H9 (cell line): ENCODE measurements at regions not wholly inside any gene's neighbourhood (a gene's known extent, or its start where the extent isn't known, plus 50 kb on each side); places are given as distances from the start of the nearest gene placed in this dataset.

ENCODE experiments used
- DNase-seq: peaks from one replicate; pipeline ENCODE4 v3.0.0-alpha.2; 2017
- H2AFZ ChIP-seq: one replicate; pipeline ENCODE4 v1.6.1; 2013; ENCODE audit warnings: mild to moderate bottlenecking, low read length, control low read depth, moderate library complexity
- H2AK5ac ChIP-seq: 2 replicates; pipeline ENCODE4 v1.6.1; 2013; ENCODE audit warnings: low read length, control low read depth, mixed read lengths; ENCODE audit not compliant: insufficient read length
- H2BK120ac ChIP-seq: one replicate; pipeline ENCODE4 v1.6.1; 2013; ENCODE audit warnings: low read depth, mild to moderate bottlenecking, low read length, control low read depth, inconsistent platforms; ENCODE audit not compliant: poor library complexity, severe bottlenecking
- H2BK12ac ChIP-seq: 2 replicates; pipeline ENCODE4 v1.6.1; 2013; ENCODE audit warnings: low read length, control low read depth, mixed read lengths, low read depth; ENCODE audit not compliant: insufficient read length
- H2BK15ac ChIP-seq: 2 replicates; pipeline ENCODE4 v1.6.1; 2013; ENCODE audit warnings: low read depth, low read length, control low read depth
- H2BK20ac ChIP-seq: one replicate; pipeline ENCODE4 v1.6.1; 2013; ENCODE audit warnings: low read depth, mild to moderate bottlenecking, low read length, control low read depth, inconsistent platforms; ENCODE audit not compliant: poor library complexity, severe bottlenecking
- H2BK5ac ChIP-seq: 2 replicates; pipeline ENCODE4 v1.6.1; 2013; ENCODE audit warnings: low read length, control low read depth, mixed read lengths; ENCODE audit not compliant: insufficient read length
- H3K14ac ChIP-seq: 2 replicates; pipeline ENCODE4 v1.6.1; 2013; ENCODE audit warnings: low read length, control low read depth; ENCODE audit not compliant: insufficient read depth
- H3K18ac ChIP-seq: 2 replicates; pipeline ENCODE4 v1.6.1; 2013; ENCODE audit warnings: low read depth, mild to moderate bottlenecking, mixed read lengths, low read length, control low read depth; ENCODE audit not compliant: insufficient read length
- H3K23ac ChIP-seq: 2 replicates; pipeline ENCODE4 v1.6.1; 2013; ENCODE audit warnings: low read length, control low read depth, mixed read lengths, low read depth; ENCODE audit not compliant: insufficient read length
- H3K23me2 ChIP-seq: 2 replicates; pipeline ENCODE4 v1.6.1; 2013; ENCODE audit warnings: low read depth, mild to moderate bottlenecking, mixed read lengths, low read length, control low read depth; ENCODE audit not compliant: insufficient read length, poor library complexity, severe bottlenecking
- H3K27ac ChIP-seq: 2 replicates; pipeline ENCODE4 v1.5.1; 2013; ENCODE audit warnings: low read length, control low read depth, mixed read lengths, low read depth; ENCODE audit not compliant: insufficient read length
- H3K27me3 ChIP-seq: 2 replicates; pipeline ENCODE4 v1.6.1; 2013; ENCODE audit warnings: low read length, control low read depth, inconsistent platforms; ENCODE audit not compliant: insufficient read depth
- H3K4ac ChIP-seq: 2 replicates; pipeline ENCODE4 v1.6.1; 2013; ENCODE audit warnings: low read depth, mild to moderate bottlenecking, control low read depth, inconsistent platforms, low read length, moderate library complexity
- H3K4me1 ChIP-seq: 2 replicates; pipeline ENCODE4 v1.6.1; 2013; ENCODE audit warnings: low read length, control low read depth, inconsistent platforms; ENCODE audit not compliant: insufficient read depth
- H3K4me2 ChIP-seq: 2 replicates; pipeline ENCODE4 v1.6.1; 2013; ENCODE audit warnings: low read length, control low read depth, mixed read lengths; ENCODE audit not compliant: insufficient read length, insufficient read depth
- H3K56ac ChIP-seq: 2 replicates; pipeline ENCODE4 v1.6.1; 2013; ENCODE audit warnings: low read depth, mild to moderate bottlenecking, mixed read lengths, low read length, control low read depth; ENCODE audit not compliant: insufficient read length
- H3K79me1 ChIP-seq: 2 replicates; pipeline ENCODE4 v1.6.1; 2013; ENCODE audit warnings: low read depth, mild to moderate bottlenecking, moderate library complexity, low read length, control low read depth, inconsistent platforms; ENCODE audit not compliant: insufficient read depth, poor library complexity, severe bottlenecking
- H3K79me2 ChIP-seq: 2 replicates; pipeline ENCODE4 v1.6.1; 2013; ENCODE audit warnings: low read length, control low read depth, inconsistent platforms; ENCODE audit not compliant: insufficient read depth
- H3K9ac ChIP-seq: 2 replicates; pipeline ENCODE4 v1.6.1; 2013; ENCODE audit warnings: low read length, control low read depth, mixed read lengths; ENCODE audit not compliant: insufficient read length; ENCODE audit errors: extremely low read depth
- H3K9me3 ChIP-seq: one replicate; pipeline ENCODE4 v1.6.1; 2013; ENCODE audit warnings: low read depth, low read length, inconsistent platforms; ENCODE audit not compliant: control insufficient read depth
- H3T11ph ChIP-seq: one replicate; pipeline ENCODE4 v1.6.1; 2013; ENCODE audit warnings: mild to moderate bottlenecking, low read length, control low read depth, inconsistent platforms
- H4K20me1 ChIP-seq: one replicate; pipeline ENCODE4 v1.6.1; 2013; ENCODE audit not compliant: control insufficient read depth, insufficient read length, insufficient read depth
- H4K5ac ChIP-seq: 2 replicates; pipeline ENCODE4 v1.6.1; 2013; ENCODE audit warnings: low read depth, mild to moderate bottlenecking, mixed read lengths, low read length, control low read depth; ENCODE audit not compliant: insufficient read length
- H4K8ac ChIP-seq: replicated peaks from 2 replicates; pipeline ENCODE4 v1.6.1; 2013; ENCODE audit warnings: low read length, control low read depth, mixed read lengths, low read depth; ENCODE audit not compliant: insufficient read length
- H4K91ac ChIP-seq: 2 replicates; pipeline ENCODE4 v1.6.1; 2013; ENCODE audit warnings: low read depth, mild to moderate bottlenecking, moderate library complexity, mixed read lengths, low read length, control low read depth; ENCODE audit not compliant: insufficient read length
- H3K27ac Mint-ChIP-seq, 3 experiments: 2 replicates in 2 of 3; 3 replicates in 1 of 3; pipeline ENCODE4 v1.8.0; 2020 to 2021; ENCODE audit warnings: mixed read lengths in 3 of 3, mild to moderate bottlenecking in 1 of 3, moderate library complexity in 1 of 3
- H3K27me3 Mint-ChIP-seq: 2 replicates; pipeline ENCODE4 v1.8.0; 2021; ENCODE audit warnings: low read depth, mild to moderate bottlenecking, moderate library complexity, mixed read lengths
- H3K36me3 Mint-ChIP-seq, 3 experiments: 2 replicates in 2 of 3; 3 replicates in 1 of 3; pipeline ENCODE4 v1.8.0; 2020 to 2021; ENCODE audit warnings: low read depth in 3 of 3, mixed read lengths in 3 of 3; ENCODE audit not compliant: insufficient read depth in 1 of 3
- H3K4me1 Mint-ChIP-seq, 2 experiments: 2 replicates each; pipeline ENCODE4 v1.8.0; 2020; ENCODE audit warnings: mixed read lengths in 2 of 2
- H3K4me3 Mint-ChIP-seq, 2 experiments: 2 replicates in 1 of 2; 3 replicates in 1 of 2; pipeline ENCODE4 v1.8.0; 2020 to 2021; ENCODE audit warnings: mild to moderate bottlenecking in 2 of 2, mixed read lengths in 2 of 2, moderate library complexity in 1 of 2
- H3K9me3 Mint-ChIP-seq, 2 experiments: 2 replicates in 1 of 2; 3 replicates in 1 of 2; pipeline ENCODE4 v1.8.0; 2020; ENCODE audit warnings: mild to moderate bottlenecking in 2 of 2, mixed read lengths in 2 of 2, moderate library complexity in 1 of 2
- CTCF ChIP-seq: fragments of 200-600 bp; sonication (generic); conservative IDR thresholded peaks from 3 replicates; pipeline ENCODE4 v1.8.0; 2021; ENCODE audit warnings: antibody characterized with exemption, mild to moderate bottlenecking
- WGBS: extraction: QIAGEN DNeasy Blood & Tissue Kit; methylation state at CpG from one replicate; pipeline ENCODE4 v1.1.7; 2013; ENCODE audit warnings: missing lambda C conversion rate, low lambda C conversion rate, mixed read lengths; ENCODE audit not compliant: insufficient read length; ENCODE audit errors: extremely low coverage; 5-methylcytosine and 5-hydroxymethylcytosine counted together

- no peak for DNase-seq
- no peak overlapping the region for H2AFZ ChIP-seq
- H3K4me1 Mint-ChIP-seq, result no peaks in the 10 kb centered on the region
Measured at GRCh38 chrX:28099166-28099565, 117.9 kb upstream of the DCAF8L1 start.

More at GRCh38 chrX:28099166-28099565, 117.9 kb upstream of the DCAF8L1 start:
- Histone ChIP-seq H4K91ac (no peak overlapping the region), H3K23ac (no peak overlapping the region), H3K79me1 (no peaks in the 10 kb centered on the region), H2BK120ac (no peak overlapping the region), H3K18ac (no peak overlapping the region), H2BK5ac (no peak overlapping the region), H3K14ac (no peak overlapping the region), H2AK5ac (no peak overlapping the region), H3K23me2 (no peaks in the 10 kb centered on the region), H2BK12ac (no peak overlapping the region), H4K8ac (no peak overlapping the region), H2BK20ac (no peak overlapping the region), H3K9ac (no peak overlapping the region), H3K4me2 (no peak overlapping the region), H4K5ac (no peak overlapping the region), H2BK15ac (no peak overlapping the region), H3K4ac (no peak overlapping the region), H3K9me3 (peaks cover 11% of the 10 kb centered on the region), H3K27me3 (no peaks in the 10 kb centered on the region), H4K20me1 (no peaks in the 10 kb centered on the region), H3K79me2 (no peaks in the 10 kb centered on the region), H3T11ph (no peak overlapping the region), H3K56ac (no peak overlapping the region), H3K27ac (no peak overlapping the region), H3K4me1 (no peaks in the 10 kb centered on the region)
- H3K27ac Mint-ChIP-seq, result no peak overlapping the region
- H3K9me3 Mint-ChIP-seq, result peaks cover 21 to 34% of the 10 kb centered on the region in 2 experiments
- WGBS, result no CpG with 5 or more reads among the region's 3 CpGs
- no peak for TF ChIP-seq CTCF
- no peak overlapping the region for H3K4me3 Mint-ChIP-seq
- peaks cover 15% of the 10 kb centered on the region for H3K27me3 Mint-ChIP-seq
- H3K36me3 Mint-ChIP-seq, result no peaks in the 10 kb centered on the region
